H9 (cell line): ENCODE measurements at regions not wholly inside any gene's neighbourhood (a gene's known extent, or its start where the extent isn't known, plus 50 kb on each side); places are given as distances from the start of the nearest gene placed in this dataset.

Experiments used
- DNase-seq: peaks from one replicate; pipeline ENCODE4 v3.0.0-alpha.2; 2017
- H2AFZ ChIP-seq: one replicate; pipeline ENCODE4 v1.6.1; 2013; ENCODE audit warnings: mild to moderate bottlenecking, low read length, control low read depth, moderate library complexity
- H2AK5ac ChIP-seq: 2 replicates; pipeline ENCODE4 v1.6.1; 2013; ENCODE audit warnings: low read length, control low read depth, mixed read lengths; ENCODE audit not compliant: insufficient read length
- H2BK120ac ChIP-seq: one replicate; pipeline ENCODE4 v1.6.1; 2013; ENCODE audit warnings: low read depth, mild to moderate bottlenecking, low read length, control low read depth, inconsistent platforms; ENCODE audit not compliant: poor library complexity, severe bottlenecking
- H2BK12ac ChIP-seq: 2 replicates; pipeline ENCODE4 v1.6.1; 2013; ENCODE audit warnings: low read length, control low read depth, mixed read lengths, low read depth; ENCODE audit not compliant: insufficient read length
- H2BK15ac ChIP-seq: 2 replicates; pipeline ENCODE4 v1.6.1; 2013; ENCODE audit warnings: low read depth, low read length, control low read depth
- H2BK20ac ChIP-seq: one replicate; pipeline ENCODE4 v1.6.1; 2013; ENCODE audit warnings: low read depth, mild to moderate bottlenecking, low read length, control low read depth, inconsistent platforms; ENCODE audit not compliant: poor library complexity, severe bottlenecking
- H2BK5ac ChIP-seq: 2 replicates; pipeline ENCODE4 v1.6.1; 2013; ENCODE audit warnings: low read length, control low read depth, mixed read lengths; ENCODE audit not compliant: insufficient read length
- H3K14ac ChIP-seq: 2 replicates; pipeline ENCODE4 v1.6.1; 2013; ENCODE audit warnings: low read length, control low read depth; ENCODE audit not compliant: insufficient read depth
- H3K18ac ChIP-seq: 2 replicates; pipeline ENCODE4 v1.6.1; 2013; ENCODE audit warnings: low read depth, mild to moderate bottlenecking, mixed read lengths, low read length, control low read depth; ENCODE audit not compliant: insufficient read length
- H3K23ac ChIP-seq: 2 replicates; pipeline ENCODE4 v1.6.1; 2013; ENCODE audit warnings: low read length, control low read depth, mixed read lengths, low read depth; ENCODE audit not compliant: insufficient read length
- H3K23me2 ChIP-seq: 2 replicates; pipeline ENCODE4 v1.6.1; 2013; ENCODE audit warnings: low read depth, mild to moderate bottlenecking, mixed read lengths, low read length, control low read depth; ENCODE audit not compliant: insufficient read length, poor library complexity, severe bottlenecking
- H3K27ac ChIP-seq: 2 replicates; pipeline ENCODE4 v1.5.1; 2013; ENCODE audit warnings: low read length, control low read depth, mixed read lengths, low read depth; ENCODE audit not compliant: insufficient read length
- H3K27me3 ChIP-seq: 2 replicates; pipeline ENCODE4 v1.6.1; 2013; ENCODE audit warnings: low read length, control low read depth, inconsistent platforms; ENCODE audit not compliant: insufficient read depth
- H3K4ac ChIP-seq: 2 replicates; pipeline ENCODE4 v1.6.1; 2013; ENCODE audit warnings: low read depth, mild to moderate bottlenecking, control low read depth, inconsistent platforms, low read length, moderate library complexity
- H3K4me1 ChIP-seq: 2 replicates; pipeline ENCODE4 v1.6.1; 2013; ENCODE audit warnings: low read length, control low read depth, inconsistent platforms; ENCODE audit not compliant: insufficient read depth
- H3K4me2 ChIP-seq: 2 replicates; pipeline ENCODE4 v1.6.1; 2013; ENCODE audit warnings: low read length, control low read depth, mixed read lengths; ENCODE audit not compliant: insufficient read length, insufficient read depth
- H3K56ac ChIP-seq: 2 replicates; pipeline ENCODE4 v1.6.1; 2013; ENCODE audit warnings: low read depth, mild to moderate bottlenecking, mixed read lengths, low read length, control low read depth; ENCODE audit not compliant: insufficient read length
- H3K79me1 ChIP-seq: 2 replicates; pipeline ENCODE4 v1.6.1; 2013; ENCODE audit warnings: low read depth, mild to moderate bottlenecking, moderate library complexity, low read length, control low read depth, inconsistent platforms; ENCODE audit not compliant: insufficient read depth, poor library complexity, severe bottlenecking
- H3K79me2 ChIP-seq: 2 replicates; pipeline ENCODE4 v1.6.1; 2013; ENCODE audit warnings: low read length, control low read depth, inconsistent platforms; ENCODE audit not compliant: insufficient read depth
- H3K9ac ChIP-seq: 2 replicates; pipeline ENCODE4 v1.6.1; 2013; ENCODE audit warnings: low read length, control low read depth, mixed read lengths; ENCODE audit not compliant: insufficient read length; ENCODE audit errors: extremely low read depth
- H3K9me3 ChIP-seq: one replicate; pipeline ENCODE4 v1.6.1; 2013; ENCODE audit warnings: low read depth, low read length, inconsistent platforms; ENCODE audit not compliant: control insufficient read depth
- H3T11ph ChIP-seq: one replicate; pipeline ENCODE4 v1.6.1; 2013; ENCODE audit warnings: mild to moderate bottlenecking, low read length, control low read depth, inconsistent platforms
- H4K20me1 ChIP-seq: one replicate; pipeline ENCODE4 v1.6.1; 2013; ENCODE audit not compliant: control insufficient read depth, insufficient read length, insufficient read depth
- H4K5ac ChIP-seq: 2 replicates; pipeline ENCODE4 v1.6.1; 2013; ENCODE audit warnings: low read depth, mild to moderate bottlenecking, mixed read lengths, low read length, control low read depth; ENCODE audit not compliant: insufficient read length
- H4K8ac ChIP-seq: replicated peaks from 2 replicates; pipeline ENCODE4 v1.6.1; 2013; ENCODE audit warnings: low read length, control low read depth, mixed read lengths, low read depth; ENCODE audit not compliant: insufficient read length
- H4K91ac ChIP-seq: 2 replicates; pipeline ENCODE4 v1.6.1; 2013; ENCODE audit warnings: low read depth, mild to moderate bottlenecking, moderate library complexity, mixed read lengths, low read length, control low read depth; ENCODE audit not compliant: insufficient read length
- H3K27ac Mint-ChIP-seq, 3 experiments: 2 replicates in 2 of 3; 3 replicates in 1 of 3; pipeline ENCODE4 v1.8.0; 2020 to 2021; ENCODE audit warnings: mixed read lengths in 3 of 3, mild to moderate bottlenecking in 1 of 3, moderate library complexity in 1 of 3
- H3K27me3 Mint-ChIP-seq: 2 replicates; pipeline ENCODE4 v1.8.0; 2021; ENCODE audit warnings: low read depth, mild to moderate bottlenecking, moderate library complexity, mixed read lengths
- H3K36me3 Mint-ChIP-seq, 3 experiments: 2 replicates in 2 of 3; 3 replicates in 1 of 3; pipeline ENCODE4 v1.8.0; 2020 to 2021; ENCODE audit warnings: low read depth in 3 of 3, mixed read lengths in 3 of 3; ENCODE audit not compliant: insufficient read depth in 1 of 3
- H3K4me1 Mint-ChIP-seq, 2 experiments: 2 replicates each; pipeline ENCODE4 v1.8.0; 2020; ENCODE audit warnings: mixed read lengths in 2 of 2
- H3K4me3 Mint-ChIP-seq, 2 experiments: 2 replicates in 1 of 2; 3 replicates in 1 of 2; pipeline ENCODE4 v1.8.0; 2020 to 2021; ENCODE audit warnings: mild to moderate bottlenecking in 2 of 2, mixed read lengths in 2 of 2, moderate library complexity in 1 of 2
- H3K9me3 Mint-ChIP-seq, 2 experiments: 2 replicates in 1 of 2; 3 replicates in 1 of 2; pipeline ENCODE4 v1.8.0; 2020; ENCODE audit warnings: mild to moderate bottlenecking in 2 of 2, mixed read lengths in 2 of 2, moderate library complexity in 1 of 2
- WGBS: extraction: QIAGEN DNeasy Blood & Tissue Kit; methylation state at CpG from one replicate; pipeline ENCODE4 v1.1.7; 2013; ENCODE audit warnings: missing lambda C conversion rate, low lambda C conversion rate, mixed read lengths; ENCODE audit not compliant: insufficient read length; ENCODE audit errors: extremely low coverage; 5-methylcytosine and 5-hydroxymethylcytosine counted together
- TF ChIP-seq, protein P1 (sequence below): fragments of 200-600 bp; sonication (generic); conservative IDR thresholded peaks from 3 replicates; pipeline ENCODE4 v1.8.0; 2021; ENCODE audit warnings: antibody characterized with exemption, mild to moderate bottlenecking

DNA sequence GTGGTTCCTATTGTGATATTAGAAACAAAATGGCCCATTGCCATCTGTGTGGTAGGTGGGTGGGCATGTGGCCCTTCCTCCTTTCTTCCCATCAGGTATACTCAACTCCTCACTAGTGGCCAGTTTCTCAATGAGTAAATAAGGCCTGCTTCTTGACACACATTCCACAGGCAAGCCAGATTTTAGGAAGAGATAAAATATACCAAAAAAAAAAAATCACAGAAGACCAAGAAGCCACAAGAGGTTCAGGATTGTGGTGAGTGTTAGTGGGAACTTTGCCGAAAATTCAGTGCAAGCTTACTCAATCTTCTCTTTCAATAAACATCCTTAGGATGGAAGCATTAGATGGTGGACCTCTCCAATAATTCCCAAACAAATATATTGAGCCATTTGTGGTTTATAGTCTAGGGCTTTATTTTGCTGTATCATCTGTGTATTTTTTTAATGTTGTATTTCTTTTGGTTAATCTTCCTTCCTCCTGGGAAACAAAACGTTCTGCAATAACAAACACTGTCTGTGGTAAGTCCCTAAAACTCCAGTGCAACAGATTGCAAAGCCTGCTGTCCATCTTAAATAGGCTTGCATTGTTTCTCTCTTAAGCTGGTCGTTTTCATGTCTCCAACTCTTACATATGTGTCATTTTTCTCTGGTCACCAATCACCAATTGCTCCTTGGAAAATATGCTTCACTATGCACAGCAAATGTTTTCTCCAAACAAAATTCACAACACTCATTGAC is 289.9 kb upstream of the KITLG start:
- Histone ChIP-seq H2AFZ (no peak overlapping the region), H3K79me2 (no peaks in the 10 kb centered on the region), H4K8ac (no peak overlapping the region), H2BK20ac (no peak overlapping the region), H3K27ac (no peak overlapping the region), H2BK12ac (no peak overlapping the region), H2BK120ac (no peak overlapping the region), H3K79me1 (no peaks in the 10 kb centered on the region), H3T11ph (no peak overlapping the region), H3K23ac (no peak overlapping the region), H2AK5ac (no peak overlapping the region), H3K4me1 (no peaks in the 10 kb centered on the region; the same call in 1 of the 2 replicates), H3K9me3 (no peaks in the 10 kb centered on the region), H3K56ac (no peak overlapping the region), H3K4me2 (no peak overlapping the region), H3K27me3 (no peaks in the 10 kb centered on the region), H4K91ac (no peak overlapping the region), H3K4ac (no peak overlapping the region), H2BK15ac (no peak overlapping the region), H3K9ac (no peak overlapping the region), H3K14ac (no peak overlapping the region), H3K18ac (no peak overlapping the region), H4K20me1 (no peaks in the 10 kb centered on the region), H3K23me2 (no peaks in the 10 kb centered on the region), H4K5ac (no peak overlapping the region), H2BK5ac (no peak overlapping the region)
- Mint-ChIP-seq H3K27ac (no peak overlapping the region), H3K27me3 (no peaks in the 10 kb centered on the region), H3K36me3 (no peaks in the 10 kb centered on the region), H3K4me3 (no peak overlapping the region), H3K9me3 (no peaks in the 10 kb centered on the region), H3K4me1 (peaks cover 4 to 10% of the 10 kb centered on the region in 2 experiments)
- TF ChIP-seq, protein P1, sequence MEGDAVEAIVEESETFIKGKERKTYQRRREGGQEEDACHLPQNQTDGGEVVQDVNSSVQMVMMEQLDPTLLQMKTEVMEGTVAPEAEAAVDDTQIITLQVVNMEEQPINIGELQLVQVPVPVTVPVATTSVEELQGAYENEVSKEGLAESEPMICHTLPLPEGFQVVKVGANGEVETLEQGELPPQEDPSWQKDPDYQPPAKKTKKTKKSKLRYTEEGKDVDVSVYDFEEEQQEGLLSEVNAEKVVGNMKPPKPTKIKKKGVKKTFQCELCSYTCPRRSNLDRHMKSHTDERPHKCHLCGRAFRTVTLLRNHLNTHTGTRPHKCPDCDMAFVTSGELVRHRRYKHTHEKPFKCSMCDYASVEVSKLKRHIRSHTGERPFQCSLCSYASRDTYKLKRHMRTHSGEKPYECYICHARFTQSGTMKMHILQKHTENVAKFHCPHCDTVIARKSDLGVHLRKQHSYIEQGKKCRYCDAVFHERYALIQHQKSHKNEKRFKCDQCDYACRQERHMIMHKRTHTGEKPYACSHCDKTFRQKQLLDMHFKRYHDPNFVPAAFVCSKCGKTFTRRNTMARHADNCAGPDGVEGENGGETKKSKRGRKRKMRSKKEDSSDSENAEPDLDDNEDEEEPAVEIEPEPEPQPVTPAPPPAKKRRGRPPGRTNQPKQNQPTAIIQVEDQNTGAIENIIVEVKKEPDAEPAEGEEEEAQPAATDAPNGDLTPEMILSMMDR, result no peak
- no CpG with 5 or more reads among the region's 3 CpGs for WGBS
- DNase-seq, result no peak
